ENCODE measurements at regions not wholly inside any gene's neighbourhood (a gene's known extent, or its start where the extent isn't known, plus 50 kb on each side); places are given as distances from the start of the nearest gene placed in this dataset.

DNA sequence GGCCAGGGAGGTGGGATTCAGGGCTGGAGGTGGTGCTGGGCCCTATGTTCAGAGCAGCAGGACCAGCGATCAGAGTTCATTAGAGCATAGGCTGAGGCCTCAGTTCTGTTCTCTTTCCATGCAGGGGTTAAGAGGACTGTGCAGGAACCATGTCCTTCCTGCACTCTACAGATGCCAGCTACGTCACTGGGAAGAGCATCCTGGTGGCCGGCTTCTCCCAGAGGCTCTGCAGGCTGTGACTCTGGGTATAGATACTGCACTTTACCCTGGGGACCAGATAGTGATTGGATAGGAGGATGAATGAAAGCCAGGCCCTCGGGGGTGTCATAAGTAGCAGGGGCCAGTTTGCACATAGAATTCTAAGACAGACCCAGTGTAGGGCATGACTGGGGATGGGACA, 92.6 kb downstream of the DHRS2 start:
- no peak overlapping the region for H2BK15ac ChIP-seq (ENCODE audit: low read depth, low read length)
- H3K4me2 ChIP-seq (ENCODE audit: insufficient read depth, insufficient read length, low read length), result no peak overlapping the region
- no peak overlapping the region for H2BK12ac ChIP-seq (ENCODE audit: insufficient read length, low read depth, low read length)
- H3K27me3 ChIP-seq (ENCODE audit: insufficient read depth, low read length), result no peaks in the 10 kb centered on the region
- H3K4me1 ChIP-seq (ENCODE audit: insufficient read depth, low read length), result no peaks in the 10 kb centered on the region
- Mint-ChIP-seq H3K27ac (no peak overlapping the region), H3K4me1 (no peaks in the 10 kb centered on the region), H3K4me3 (no peak overlapping the region), H3K27me3 (ENCODE audit: low read depth) (peaks cover 3% of the 10 kb centered on the region), H3K9me3 (peaks cover 0 to 47% of the 10 kb centered on the region in 2 experiments; a peak in 2 of 5 replicates), H3K36me3 (ENCODE audit: insufficient read depth in 1 of 3, low read depth in 3 of 3) (no peaks in the 10 kb centered on the region)
- no peaks in the 10 kb centered on the region for H3K23me2 ChIP-seq (ENCODE audit: insufficient read length, low read depth, low read length, poor library complexity, severe bottlenecking)
- no peak overlapping the region for H3K23ac ChIP-seq (ENCODE audit: insufficient read length, low read depth, low read length)
- no peak overlapping the region for H3K56ac ChIP-seq (ENCODE audit: insufficient read length, low read depth, low read length)
- H3K9ac ChIP-seq (ENCODE audit: extremely low read depth, insufficient read length, low read length), result no peak overlapping the region
- H2BK5ac ChIP-seq (ENCODE audit: insufficient read length, low read length), result no peak overlapping the region
- no peak overlapping the region for H2AK5ac ChIP-seq (ENCODE audit: insufficient read length, low read length)
- no peak overlapping the region for H3K4ac ChIP-seq (ENCODE audit: low read depth, low read length)
- peak overlapping the region; percentile 29 for H4K91ac ChIP-seq (ENCODE audit: insufficient read length, low read depth, low read length)
- H4K8ac ChIP-seq (replicated peaks; ENCODE audit: insufficient read length, low read depth, low read length), result no peak overlapping the region
- no peak overlapping the region for H3T11ph ChIP-seq (ENCODE audit: low read length)
- WGBS (ENCODE audit: extremely low coverage, insufficient read length, low lambda C conversion rate), result no CpG with 5 or more reads among the region's 4 CpGs
- TF ChIP-seq CTCF (conservative IDR thresholded peaks at IDR 0.05), result no peak
- no peak overlapping the region for H4K5ac ChIP-seq (ENCODE audit: insufficient read length, low read depth, low read length)
- no peaks in the 10 kb centered on the region for H3K79me2 ChIP-seq (ENCODE audit: insufficient read depth, low read length)
- H2AFZ ChIP-seq (ENCODE audit: low read length), result no peak overlapping the region
- no peaks in the 10 kb centered on the region for H3K79me1 ChIP-seq (ENCODE audit: insufficient read depth, low read depth, low read length, poor library complexity, severe bottlenecking)
- DNase-seq, result no peak
- no peak overlapping the region for H2BK120ac ChIP-seq (ENCODE audit: low read depth, low read length, poor library complexity, severe bottlenecking)
- H2BK20ac ChIP-seq (ENCODE audit: low read depth, low read length, poor library complexity, severe bottlenecking), result no peak overlapping the region
- H3K9me3 ChIP-seq (ENCODE audit: control insufficient read depth, low read depth, low read length), result no peaks in the 10 kb centered on the region
- H3K27ac ChIP-seq (ENCODE audit: insufficient read length, low read depth, low read length), result no peak overlapping the region
- no peak overlapping the region for H3K18ac ChIP-seq (ENCODE audit: insufficient read length, low read depth, low read length)
- no peak overlapping the region for H3K14ac ChIP-seq (ENCODE audit: insufficient read depth, low read length)
- no peaks in the 10 kb centered on the region for H4K20me1 ChIP-seq (ENCODE audit: control insufficient read depth, insufficient read depth, insufficient read length)
